ENCODE measurements at regions not wholly inside any gene's neighbourhood (a gene's known extent, or its start where the extent isn't known, plus 50 kb on each side); places are given as distances from the start of the nearest gene placed in this dataset.

DNA sequence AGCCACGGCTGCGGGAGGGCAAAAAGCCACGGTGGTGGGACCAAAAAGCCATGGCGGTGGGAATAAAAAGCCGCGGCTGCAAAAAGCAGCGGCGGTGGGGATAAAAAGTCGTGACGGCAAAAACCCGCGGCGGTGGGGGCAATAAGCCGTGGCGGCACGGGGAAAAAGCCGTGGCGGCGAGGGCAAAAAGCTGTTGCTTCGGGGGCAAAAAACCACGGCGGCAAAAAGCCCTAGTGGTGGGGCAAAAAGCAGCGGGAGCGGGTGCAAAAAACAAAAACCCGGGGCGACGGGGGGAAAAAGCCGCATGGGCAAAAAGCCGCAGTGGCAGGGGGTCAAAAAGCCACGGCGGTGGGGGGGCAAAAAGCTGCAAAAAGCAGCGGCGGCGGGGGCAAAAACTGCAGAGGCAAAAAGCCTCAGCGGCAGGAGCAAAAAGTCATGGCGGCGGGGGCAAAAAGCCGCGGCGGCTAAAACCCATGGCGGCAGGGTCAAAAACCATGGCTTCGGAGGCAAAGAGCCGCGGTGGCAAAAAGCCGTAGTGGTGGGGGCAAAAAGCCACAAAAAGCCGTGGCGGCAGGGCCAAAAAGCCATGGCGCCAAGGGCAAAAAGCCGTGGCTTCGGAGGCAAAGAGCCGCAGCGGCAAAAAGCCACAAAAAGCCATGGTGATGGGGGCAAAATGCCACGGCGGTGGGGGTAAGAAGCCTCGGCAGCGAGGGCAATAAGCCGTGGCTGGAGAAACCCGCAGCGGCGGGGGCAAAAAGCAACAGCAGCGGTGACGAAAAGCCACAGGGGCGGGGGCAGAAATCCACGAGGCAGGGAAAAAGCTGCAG is 525.8 kb downstream of the ZNF33B start:
- TF ChIP-seq, protein P1, sequence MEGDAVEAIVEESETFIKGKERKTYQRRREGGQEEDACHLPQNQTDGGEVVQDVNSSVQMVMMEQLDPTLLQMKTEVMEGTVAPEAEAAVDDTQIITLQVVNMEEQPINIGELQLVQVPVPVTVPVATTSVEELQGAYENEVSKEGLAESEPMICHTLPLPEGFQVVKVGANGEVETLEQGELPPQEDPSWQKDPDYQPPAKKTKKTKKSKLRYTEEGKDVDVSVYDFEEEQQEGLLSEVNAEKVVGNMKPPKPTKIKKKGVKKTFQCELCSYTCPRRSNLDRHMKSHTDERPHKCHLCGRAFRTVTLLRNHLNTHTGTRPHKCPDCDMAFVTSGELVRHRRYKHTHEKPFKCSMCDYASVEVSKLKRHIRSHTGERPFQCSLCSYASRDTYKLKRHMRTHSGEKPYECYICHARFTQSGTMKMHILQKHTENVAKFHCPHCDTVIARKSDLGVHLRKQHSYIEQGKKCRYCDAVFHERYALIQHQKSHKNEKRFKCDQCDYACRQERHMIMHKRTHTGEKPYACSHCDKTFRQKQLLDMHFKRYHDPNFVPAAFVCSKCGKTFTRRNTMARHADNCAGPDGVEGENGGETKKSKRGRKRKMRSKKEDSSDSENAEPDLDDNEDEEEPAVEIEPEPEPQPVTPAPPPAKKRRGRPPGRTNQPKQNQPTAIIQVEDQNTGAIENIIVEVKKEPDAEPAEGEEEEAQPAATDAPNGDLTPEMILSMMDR (IDR thresholded peaks at IDR 0.05): no peak
- no peak overlapping the region for H3K27ac ChIP-seq
- H3K4me3 ChIP-seq: no peak overlapping the region
- DNase-seq (ENCODE audit: low spot score): peak; percentile 50

DNA sequence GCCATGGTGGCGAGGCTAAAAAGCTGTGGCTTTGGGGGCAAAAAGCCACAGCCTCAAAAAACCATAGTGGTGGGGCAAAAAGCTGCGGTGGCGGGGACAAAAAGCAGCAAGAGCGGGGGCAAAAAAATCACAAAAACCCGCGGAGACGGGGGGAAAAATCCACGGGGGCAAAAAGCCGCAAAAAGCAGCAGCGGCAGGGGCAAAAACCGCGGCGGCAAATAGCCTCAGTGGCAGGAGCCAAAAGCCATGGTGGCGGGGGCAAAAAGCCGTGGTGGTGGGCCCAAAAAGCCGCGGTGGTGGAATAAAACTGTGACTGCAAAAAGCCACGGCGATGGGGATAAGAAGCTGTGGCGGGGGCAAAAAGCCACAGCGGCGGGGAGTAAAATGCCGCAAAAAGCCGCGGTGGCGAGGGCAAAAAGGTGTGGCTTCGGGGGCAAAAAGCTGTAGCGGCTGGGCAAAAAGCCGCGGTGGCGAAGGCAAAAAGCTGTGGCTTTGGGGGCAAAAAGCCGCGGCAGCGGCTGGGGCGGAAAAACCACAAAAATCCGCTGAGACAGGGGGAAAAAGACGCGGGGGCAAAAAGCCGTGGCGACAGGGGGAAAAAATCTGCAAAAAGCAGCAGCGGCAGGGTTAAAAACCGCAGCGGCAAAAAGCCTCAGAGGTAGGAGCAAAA is 526.6 kb downstream of the ZNF33B start:
- DNase-seq (ENCODE audit: low spot score): peak; percentile 58
- H3K4me3 ChIP-seq: no peak overlapping the region
- TF ChIP-seq, protein P1 (IDR thresholded peaks at IDR 0.05): no peak
- H3K27ac ChIP-seq: no peak overlapping the region

DNA sequence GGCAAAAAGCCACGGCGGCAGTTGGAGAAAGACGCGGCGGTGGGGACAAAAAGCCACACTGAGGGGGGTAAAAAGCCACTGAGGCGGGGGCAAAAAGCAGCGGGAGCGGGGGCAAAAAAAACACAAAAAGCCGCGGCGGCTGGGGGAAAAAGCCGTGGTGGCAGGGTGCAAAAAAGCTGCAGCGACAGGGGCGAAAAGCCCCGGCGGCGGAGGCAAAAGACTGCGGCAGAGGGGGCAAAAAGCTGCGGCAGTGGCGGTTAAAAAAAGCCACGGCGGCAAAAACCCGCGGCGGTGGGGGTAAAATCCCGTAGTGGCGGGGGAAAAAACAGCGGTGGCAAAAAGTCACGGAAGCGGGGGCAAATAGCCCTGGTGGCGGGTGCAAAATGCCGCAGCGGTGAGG is 527.3 kb downstream of the ZNF33B start:
- TF ChIP-seq, protein P1 (IDR thresholded peaks at IDR 0.05): no peak
- Histone ChIP-seq H3K27ac (no peak overlapping the region), H3K4me3 (no peak overlapping the region)
- no peak for DNase-seq (ENCODE audit: low spot score)

Data from coronary artery (tissue), 2 donors.